ENCODE measurements at regions not wholly inside any gene's neighbourhood (a gene's known extent, or its start where the extent isn't known, plus 50 kb on each side); places are given as distances from the start of the nearest gene placed in this dataset.

DNA sequence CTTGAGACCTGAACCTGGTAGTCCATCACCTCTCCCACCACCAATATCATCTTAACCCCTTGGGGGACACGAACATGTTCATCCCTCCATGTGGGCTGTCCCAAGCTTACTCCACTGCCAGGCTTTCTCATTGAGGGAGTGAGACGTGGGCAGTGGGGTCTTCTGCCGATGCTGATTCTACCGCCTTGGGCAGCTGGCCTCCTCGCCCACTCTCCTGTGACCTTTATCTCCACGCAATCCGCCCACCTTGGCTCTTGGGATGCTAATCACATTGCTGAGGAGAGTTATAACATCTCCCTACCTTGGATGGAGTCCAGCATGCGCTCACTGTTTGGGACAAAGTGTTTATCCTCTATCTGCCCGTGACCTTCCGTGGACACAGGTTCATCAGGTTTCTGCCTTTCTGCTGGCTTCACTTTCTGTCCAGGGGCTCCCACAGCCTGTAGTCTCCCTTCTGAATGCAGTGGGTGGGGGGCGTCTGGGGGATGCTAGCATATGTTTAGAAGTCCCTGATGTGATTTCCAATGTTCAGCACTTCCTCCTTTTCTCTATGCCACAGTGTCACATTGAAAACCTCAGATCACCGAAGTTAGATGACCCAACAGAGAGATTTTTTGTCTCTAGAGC, 53.2 kb upstream of the ESRRB start:
- Histone ChIP-seq H3K4me3 (ENCODE audit: low read length in 2 of 2) (no peak overlapping the region), H3K9me3 (ENCODE audit: control insufficient read depth in 2 of 2, low read length in 2 of 2) (no peaks in the 10 kb centered on the region)

DNA sequence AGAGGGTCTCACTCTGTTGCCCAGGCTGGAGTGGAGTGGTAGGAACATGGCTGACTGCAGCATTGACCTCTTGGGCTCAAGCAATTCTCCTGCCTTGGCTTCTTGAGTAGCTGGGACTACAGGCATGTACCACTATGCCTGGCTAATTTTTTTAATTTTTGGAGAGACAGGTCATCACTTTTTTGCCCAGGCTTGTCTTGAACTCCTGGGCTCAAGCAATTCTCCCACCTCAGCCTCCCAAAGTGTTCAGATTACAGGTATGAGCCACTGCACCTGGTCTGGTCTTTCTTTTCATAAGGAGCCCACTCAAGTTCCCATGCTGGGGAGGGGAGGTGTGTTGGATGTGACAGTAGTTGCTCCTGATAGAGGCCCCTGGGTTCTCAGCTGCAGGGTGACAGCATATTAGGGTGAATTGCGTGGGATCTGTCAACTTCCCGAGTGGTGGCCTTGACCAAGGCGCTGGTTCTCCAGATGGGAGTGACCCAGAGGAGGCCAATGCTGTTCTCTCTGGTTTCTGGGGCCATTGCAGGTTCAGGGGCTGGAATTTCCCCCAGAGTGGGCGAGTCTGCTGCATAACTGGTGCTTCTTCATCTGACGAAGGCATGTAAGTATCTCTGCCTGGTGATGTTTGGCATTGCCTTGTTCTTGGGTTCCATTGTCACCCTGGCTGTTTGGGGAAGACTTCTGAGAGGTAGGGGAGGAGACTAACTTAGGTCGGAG, 52.4 kb upstream of the ESRRB start:
- no peak overlapping the region for H3K4me3 ChIP-seq (ENCODE audit: low read length in 2 of 2)
- H3K9ac ChIP-seq (ENCODE audit: low read length in 2 of 2): no peak overlapping the region
- no peak overlapping the region for H3K27ac ChIP-seq (ENCODE audit: low read length)
- peaks cover 6 to 10% of the 10 kb centered on the region in 2 donors for H3K27me3 ChIP-seq (ENCODE audit: control insufficient read depth in 1 of 2, insufficient read depth in 2 of 2, low read length in 2 of 2)
- no peaks in the 10 kb centered on the region for H3K36me3 ChIP-seq (ENCODE audit: control insufficient read depth in 2 of 2, insufficient read depth in 2 of 2, low read length in 2 of 2)
- H3K9me3 ChIP-seq (ENCODE audit: control insufficient read depth in 2 of 2, low read length in 2 of 2): no peaks in the 10 kb centered on the region
- no peaks in the 10 kb centered on the region for H3K4me1 ChIP-seq (ENCODE audit: control insufficient read depth, insufficient read depth, low read length)

More for the DNA sequence above, 53.2 kb upstream of the ESRRB start:
- Histone ChIP-seq H3K9ac (ENCODE audit: low read length in 2 of 2) (no peak overlapping the region), H3K27me3 (ENCODE audit: control insufficient read depth in 1 of 2, insufficient read depth in 2 of 2, low read length in 2 of 2) (peaks cover 0 to 8% of the 10 kb centered on the region in 2 donors), H3K27ac (ENCODE audit: low read length) (no peak overlapping the region), H3K4me1 (ENCODE audit: control insufficient read depth, insufficient read depth, low read length) (no peaks in the 10 kb centered on the region), H3K36me3 (ENCODE audit: control insufficient read depth in 2 of 2, insufficient read depth in 2 of 2, low read length in 2 of 2) (no peaks in the 10 kb centered on the region)

DNA sequence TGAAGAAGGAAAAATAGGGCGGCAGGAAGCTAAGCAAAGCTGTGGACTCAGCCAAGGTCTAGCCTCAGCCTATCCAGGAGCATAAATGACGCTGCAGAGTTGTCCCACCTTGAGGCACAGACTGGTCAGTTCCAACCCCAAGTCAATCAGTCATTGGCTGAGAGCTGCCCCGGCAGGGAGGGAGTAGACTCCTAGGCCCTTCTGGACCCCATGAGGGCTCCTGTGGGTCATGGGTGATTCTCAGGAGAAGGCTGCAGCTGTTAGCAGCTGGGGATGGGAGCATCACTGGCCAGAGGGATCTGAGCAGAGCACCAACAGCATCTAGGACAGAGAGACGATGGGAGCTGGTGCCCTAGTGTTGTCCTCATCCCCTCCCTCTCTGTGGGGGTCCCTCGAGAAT, 51.8 kb upstream of the ESRRB start:
- Histone ChIP-seq H3K27ac (ENCODE audit: low read length) (no peak overlapping the region), H3K4me1 (ENCODE audit: control insufficient read depth, insufficient read depth, low read length) (no peaks in the 10 kb centered on the region), H3K9me3 (ENCODE audit: control insufficient read depth in 2 of 2, low read length in 2 of 2) (no peaks in the 10 kb centered on the region), H3K27me3 (ENCODE audit: control insufficient read depth in 1 of 2, insufficient read depth in 2 of 2, low read length in 2 of 2) (peaks cover 13 to 15% of the 10 kb centered on the region in 2 donors), H3K9ac (ENCODE audit: low read length in 2 of 2) (no peak overlapping the region), H3K4me3 (ENCODE audit: low read length in 2 of 2) (no peak overlapping the region), H3K36me3 (ENCODE audit: control insufficient read depth in 2 of 2, insufficient read depth in 2 of 2, low read length in 2 of 2) (no peaks in the 10 kb centered on the region)

Data from stomach smooth muscle (tissue), 2 donors.